Activated gamma-delta T cell treated with Interleukin-2 at 50 U/mL for 16 hours (primary cell): ENCODE measurements at regions not wholly inside any gene's neighbourhood (a gene's known extent, or its start where the extent isn't known, plus 50 kb on each side); places are given as distances from the start of the nearest gene placed in this dataset.

Experiments used
- DNase-seq: peaks from one replicate; pipeline ENCODE4 v3.0.0-alpha.2; 2020

- DNase-seq = no peak
These were observed 108.9 kb upstream of the THBS1 start for GRCh38 chr15:39471785-39472574.

GRCh38 chr15:39472621-39473297 lies 108.1 kb upstream of the THBS1 start:
- DNase-seq = no peak

GRCh38 chr15:39473298-39473947 lies 107.5 kb upstream of the THBS1 start:
- no peak for DNase-seq

- DNase-seq = no peak
These were observed 106.2 kb upstream of the THBS1 start for GRCh38 chr15:39474657-39475056.

DNA sequence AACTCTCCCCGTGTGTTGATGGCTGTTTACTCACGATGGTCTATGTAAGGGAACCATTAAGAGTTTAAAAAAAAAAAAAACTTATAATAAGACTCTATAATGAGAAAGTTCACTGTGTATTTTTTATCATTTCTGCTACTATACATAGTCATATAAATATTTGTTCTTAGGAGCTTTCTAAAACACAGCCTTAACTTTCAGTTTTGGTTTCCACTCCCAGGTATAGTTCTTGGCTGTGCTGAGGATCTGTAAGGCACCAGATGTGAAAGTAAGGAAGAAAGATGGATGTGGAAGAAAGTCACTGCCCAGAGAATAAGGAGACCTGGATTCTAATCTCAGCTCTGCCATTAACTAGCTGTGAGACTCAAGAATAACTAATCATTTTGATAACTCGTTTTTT lies 101.9 kb upstream of the THBS1 start:
- no peak for DNase-seq

GRCh38 chr15:39479911-39480310 lies 101.0 kb upstream of the THBS1 start:
- no peak for DNase-seq

DNA sequence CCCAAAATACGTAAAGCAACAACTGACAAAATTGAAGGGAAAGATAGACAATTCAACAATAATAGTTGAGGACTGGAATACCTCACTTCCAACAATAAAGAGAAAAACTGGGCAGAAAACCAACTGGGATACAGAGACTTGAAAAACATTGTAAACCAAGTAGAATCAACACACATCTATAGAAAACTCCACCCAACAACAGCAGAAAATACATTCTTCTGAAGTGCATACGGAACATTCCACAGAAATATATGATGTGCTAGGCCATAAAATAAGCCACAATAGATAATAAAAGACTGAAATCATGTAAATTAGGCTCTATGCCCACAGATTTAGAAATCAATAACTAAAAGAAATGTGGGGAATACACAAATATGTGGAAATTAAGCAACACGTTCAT lies 98.4 kb upstream of the THBS1 start:
- DNase-seq = no peak

- DNase-seq = no peak
These were observed 94.0 kb upstream of the THBS1 start for GRCh38 chr15:39486621-39487457.

DNA sequence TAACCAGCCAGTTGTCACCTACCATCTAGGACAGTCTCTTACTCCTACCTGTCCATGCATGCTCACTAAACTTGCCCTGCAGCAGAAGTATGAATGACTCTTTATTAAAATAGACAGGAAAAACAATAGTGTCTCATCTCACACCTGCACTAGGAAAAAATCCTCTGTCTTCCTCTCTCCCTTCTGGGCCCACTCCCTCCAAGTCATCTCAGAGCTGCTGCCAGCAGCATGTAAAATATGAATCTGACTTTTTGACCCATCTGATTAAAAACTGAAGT lies 93.5 kb upstream of the THBS1 start:
- no peak for DNase-seq

DNA sequence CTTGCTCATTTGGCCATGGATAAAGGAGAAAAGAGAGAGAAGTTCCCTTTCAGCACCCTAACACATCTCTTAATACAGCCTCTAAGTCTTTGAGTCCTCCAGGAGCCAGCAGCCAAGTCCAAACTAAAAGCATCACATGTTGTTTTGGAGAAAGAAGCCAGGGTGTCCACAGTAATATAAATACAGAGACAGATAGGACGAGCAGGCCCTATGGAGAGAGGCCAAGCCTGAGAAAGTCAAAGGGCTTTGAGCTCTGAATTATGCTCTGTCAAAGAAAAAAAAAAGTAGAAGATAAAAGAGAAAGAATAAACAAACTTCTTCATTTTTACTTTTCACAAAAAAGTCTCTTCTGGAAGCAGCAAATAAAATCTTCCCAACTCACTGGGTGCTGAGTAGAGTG lies 92.4 kb upstream of the THBS1 start:
- no peak for DNase-seq

GRCh38 chr15:39488961-39489360 lies 91.9 kb upstream of the THBS1 start:
- DNase-seq = no peak

- no peak for DNase-seq
These were observed 89.6 kb upstream of the THBS1 start for GRCh38 chr15:39491115-39491885.

DNA sequence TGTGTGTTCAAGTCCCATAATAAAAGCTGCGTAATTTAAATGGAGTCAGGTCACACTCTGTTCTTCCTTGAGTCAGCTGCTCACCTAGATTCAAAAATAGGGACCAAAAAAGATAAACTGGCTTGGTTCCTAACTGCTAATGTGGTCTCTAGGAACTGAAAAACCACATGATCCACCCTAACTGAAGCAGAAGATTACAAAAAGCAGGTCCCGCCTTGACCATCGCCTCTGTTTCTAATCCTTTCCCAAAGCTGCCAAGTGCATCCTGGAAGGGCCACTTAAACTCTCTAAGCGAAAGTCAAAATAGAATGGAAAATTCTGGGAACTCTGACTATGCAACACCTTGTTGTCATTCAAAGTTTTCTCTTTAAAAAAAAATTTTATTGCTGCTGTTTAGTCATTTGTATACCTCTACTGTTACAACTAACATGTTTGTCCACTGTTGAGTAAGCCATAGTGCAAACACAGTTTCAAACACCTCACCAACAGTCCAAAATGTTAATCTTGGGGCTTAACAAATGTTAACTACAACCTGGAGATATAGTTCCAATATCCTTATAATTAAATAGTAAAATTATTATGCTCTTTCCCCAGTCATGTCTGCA lies 88.9 kb upstream of the THBS1 start:
- DNase-seq = no peak

DNA sequence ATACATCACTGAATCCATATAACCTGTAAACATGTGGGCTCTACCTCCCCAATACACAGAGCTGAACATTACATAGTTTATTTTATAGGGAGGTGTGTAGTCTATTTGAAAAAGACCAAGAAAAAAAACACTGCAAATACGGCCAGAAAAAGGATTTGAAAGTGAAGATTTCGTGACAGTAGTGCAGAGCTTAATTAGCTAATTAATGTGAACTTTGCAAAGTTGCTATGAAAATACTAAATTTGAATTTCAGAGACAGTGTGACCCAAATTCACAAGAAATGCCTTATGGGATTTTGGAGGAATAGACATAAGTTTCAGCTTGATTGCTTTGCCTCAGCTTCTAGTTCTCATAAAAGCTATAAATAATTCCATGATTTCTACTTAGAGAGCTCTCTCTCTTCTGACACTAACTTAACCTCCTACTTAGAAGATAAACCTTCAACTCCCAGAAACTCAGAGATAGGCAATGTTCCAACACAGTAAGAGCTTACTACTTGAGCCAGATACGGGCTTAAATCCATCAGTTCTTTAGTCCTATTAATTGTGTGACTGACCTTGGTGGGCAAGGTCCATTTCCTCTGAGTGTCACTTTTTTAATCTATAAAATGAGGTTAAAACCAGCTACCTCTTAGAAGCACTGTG lies 87.3 kb upstream of the THBS1 start:
- DNase-seq = no peak

DNA sequence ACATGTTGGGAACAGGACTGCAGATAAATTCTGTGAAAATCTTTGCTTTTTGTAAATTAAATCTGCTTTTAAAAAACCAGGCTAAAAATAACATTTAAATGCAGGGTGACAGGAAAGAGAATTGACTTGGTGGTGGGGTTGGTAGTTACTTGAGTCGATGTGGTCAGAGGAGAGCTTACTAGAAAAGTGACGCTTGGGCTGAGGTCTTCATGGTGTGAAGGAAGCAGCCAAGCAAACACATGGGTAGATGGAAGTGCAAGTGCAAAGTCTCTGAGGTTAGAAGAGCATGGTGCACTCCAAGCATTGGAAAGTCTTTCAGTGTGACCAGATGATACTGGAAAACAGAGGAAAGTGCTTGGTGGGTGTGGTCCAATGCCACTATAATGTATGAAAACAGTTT lies 86.4 kb upstream of the THBS1 start:
- DNase-seq = no peak

DNA sequence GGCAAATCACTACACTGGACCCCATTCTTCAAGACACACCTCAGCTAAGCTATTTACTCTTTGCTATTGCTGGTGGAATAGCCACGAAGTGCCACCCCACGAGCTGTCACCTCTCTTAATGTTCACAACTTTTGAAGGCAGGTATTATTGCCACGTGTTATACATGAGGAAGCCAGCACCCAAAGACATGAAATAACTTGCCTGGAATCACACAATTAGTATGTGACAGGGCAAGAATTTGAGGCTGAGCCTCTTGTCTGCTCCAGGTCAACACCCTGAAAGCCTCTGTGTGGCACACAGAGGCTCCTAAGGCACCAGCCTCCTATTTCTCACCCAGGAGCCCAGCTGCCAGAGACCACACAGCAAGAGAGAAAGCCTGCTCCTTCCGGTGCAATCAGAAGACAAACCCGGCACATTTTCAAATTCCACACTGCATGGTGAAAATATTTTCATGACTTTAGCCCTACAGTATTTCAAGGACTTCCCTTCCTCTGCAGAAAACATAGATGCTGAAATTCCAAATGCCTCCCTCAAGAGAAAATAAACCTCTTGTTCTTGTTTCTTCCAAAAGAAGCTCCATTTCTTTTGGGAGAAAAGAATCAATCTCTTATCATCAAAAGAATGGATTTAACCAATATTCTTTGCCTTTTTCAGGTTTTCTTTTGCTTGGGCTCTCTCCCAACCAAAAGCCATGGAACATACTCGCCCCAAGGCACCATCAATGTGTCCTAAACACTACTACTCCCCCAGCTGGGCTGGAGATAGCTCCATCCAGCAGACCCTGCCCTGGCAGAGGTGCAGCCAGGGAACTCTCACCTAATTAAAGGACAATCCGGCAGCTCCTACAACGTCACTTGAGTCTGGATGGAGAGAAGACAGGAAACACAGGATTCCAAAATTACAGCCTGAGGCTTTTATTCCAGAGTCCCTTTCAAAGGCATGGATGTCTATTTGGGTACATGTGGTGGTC lies 84.7 kb upstream of the THBS1 start:
- no peak for DNase-seq

GRCh38 chr15:39497016-39497758 lies 83.7 kb upstream of the THBS1 start:
- no peak for DNase-seq

DNA sequence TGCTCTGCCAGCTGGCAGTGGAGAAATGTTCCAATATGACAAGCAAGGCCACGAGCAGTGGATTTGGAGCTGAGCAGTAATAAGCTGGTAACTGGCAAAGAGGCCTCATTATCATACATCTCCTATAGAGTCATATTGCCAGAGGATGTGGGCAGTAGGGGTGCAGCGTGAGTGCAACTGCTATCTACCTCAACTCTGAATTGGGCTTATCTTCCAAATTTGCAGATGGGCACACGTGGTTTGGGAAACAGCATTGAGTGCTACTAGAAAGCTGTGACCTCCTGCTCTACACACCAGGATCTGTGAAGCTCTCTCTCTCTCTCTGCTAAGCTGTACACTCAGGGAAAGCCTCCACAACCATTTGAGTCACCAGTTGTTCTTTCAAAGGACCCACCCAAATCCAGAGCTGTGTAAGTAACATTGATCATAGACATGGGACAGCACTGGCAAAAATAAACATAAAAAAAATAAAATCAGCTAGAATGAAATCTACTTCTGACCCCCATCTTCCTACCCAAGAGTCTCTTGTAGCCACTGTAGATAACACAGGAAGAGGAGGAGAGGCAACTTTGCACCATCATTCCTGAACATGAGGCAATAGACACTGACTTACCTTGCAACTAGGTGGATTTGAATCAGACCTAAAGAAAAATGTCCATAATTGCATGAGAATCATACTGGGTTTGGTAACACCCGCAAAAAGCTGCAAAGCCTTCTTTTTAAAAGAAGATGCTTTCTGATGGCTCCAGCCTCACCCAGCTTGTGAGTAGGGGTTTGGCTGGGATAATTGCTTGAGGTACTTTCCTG lies 82.9 kb upstream of the THBS1 start:
- DNase-seq = no peak

DNA sequence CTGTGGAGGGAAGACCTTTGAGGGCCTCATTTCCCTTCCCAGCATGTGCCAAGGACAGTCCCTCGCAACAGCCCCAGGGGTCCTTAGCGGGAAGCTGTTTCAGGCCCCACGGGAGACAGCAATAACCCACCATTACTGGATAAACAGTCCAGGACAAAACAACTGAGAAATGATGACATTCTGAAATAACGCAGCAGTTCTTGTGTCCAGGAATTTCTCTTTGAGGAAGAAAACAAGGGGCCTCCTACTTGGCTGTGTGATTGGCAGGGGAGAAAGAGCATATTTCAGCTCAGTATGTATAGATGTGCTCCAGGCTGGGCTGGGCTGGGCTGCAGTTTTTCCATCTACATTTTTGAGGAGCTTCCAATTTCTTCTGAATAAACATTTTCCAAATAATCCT lies 82.2 kb upstream of the THBS1 start:
- DNase-seq = no peak
